CD4-positive, alpha-beta T cell (primary cell): ENCODE measurements at regions not wholly inside any gene's neighbourhood (a gene's known extent, or its start where the extent isn't known, plus 50 kb on each side); places are given as distances from the start of the nearest gene placed in this dataset.
A peak's percentile ranks its signal among the peaks of the same experiment; 100 is the strongest.

ENCODE experiments used
- ATAC-seq: fragments of 200-7000 bp; cut with Tn5 transposase; one replicate; pipeline ENCODE4 v1.10.0; 2022; ENCODE audit warnings: mild to moderate bottlenecking; ENCODE audit not compliant: poor library complexity
- CTCF ChIA-PET: fragments of 350-600 bp; sonication (Branson Sonifier 250); formaldehyde crosslinking; loops from one replicate; lab custom pipeline; 2021; ENCODE audit warnings: antibody characterized with exemption, inconsistent platforms; lab: Charles Lee
- POLR2A ChIA-PET: fragments of 350-600 bp; sonication (Branson Sonifier 250); formaldehyde crosslinking; loops from one replicate; lab custom pipeline; 2021; ENCODE audit warnings: antibody characterized with exemption, inconsistent platforms; lab: Charles Lee
- DNase-seq, 14 experiments: peaks; one replicate each; pipeline ENCODE4 v3.0.0-alpha.2; 2013 to 2020; ENCODE audit warnings: mixed read lengths in 2 of 14
- H3K27ac ChIP-seq, 2 donors: one replicate each; pipeline versions ENCODE4 v1.5.1 to v1.7.0; 2013; ENCODE audit warnings: low read length in 2 of 2, low read depth in 1 of 2, mild to moderate bottlenecking in 1 of 2
- H3K27me3 ChIP-seq, 2 experiments: 1 replicate in 1 of 2; 2 replicates in 1 of 2; pipeline versions ENCODE4 v1.6.1 to v1.7.0; 2013; ENCODE audit warnings: low read length in 2 of 2, control low read depth in 1 of 2, mild to moderate bottlenecking in 1 of 2, moderate library complexity in 1 of 2; ENCODE audit not compliant: insufficient read depth in 2 of 2, control insufficient read depth in 1 of 2
- H3K36me3 ChIP-seq: one replicate; pipeline ENCODE4 v1.6.1; 2013; ENCODE audit warnings: low read length, control low read depth; ENCODE audit not compliant: insufficient read depth
- H3K4me1 ChIP-seq: one replicate; pipeline ENCODE4 v1.6.1; 2013; ENCODE audit warnings: low read length, control low read depth; ENCODE audit not compliant: insufficient read depth
- H3K4me3 ChIP-seq: one replicate; pipeline ENCODE4 v1.5.1; 2013; ENCODE audit warnings: mild to moderate bottlenecking, low read length, moderate library complexity
- H3K9me3 ChIP-seq, 2 experiments: 1 replicate in 1 of 2; 2 replicates in 1 of 2; pipeline versions ENCODE4 v1.6.1 to v1.7.0; 2013; ENCODE audit warnings: low read length in 2 of 2, mild to moderate bottlenecking in 2 of 2, control low read depth in 1 of 2, moderate library complexity in 1 of 2; ENCODE audit not compliant: control insufficient read depth in 1 of 2, insufficient read depth in 1 of 2
- H3K27ac Mint-ChIP-seq: one replicate; pipeline ENCODE4 v1.8.0; 2020; ENCODE audit warnings: mixed read lengths
- H3K27me3 Mint-ChIP-seq: one replicate; pipeline ENCODE4 v1.8.0; 2021; ENCODE audit warnings: mixed read lengths
- H3K36me3 Mint-ChIP-seq: one replicate; pipeline ENCODE4 v1.8.0; 2021; ENCODE audit warnings: low read depth, mixed read lengths
- H3K4me1 Mint-ChIP-seq: one replicate; pipeline ENCODE4 v1.8.0; 2021; ENCODE audit warnings: low read depth, mixed read lengths
- H3K4me3 Mint-ChIP-seq: one replicate; pipeline ENCODE4 v1.8.0; 2020; ENCODE audit warnings: mild to moderate bottlenecking, mixed read lengths
- H3K9me3 Mint-ChIP-seq: one replicate; pipeline ENCODE4 v1.8.0; 2020; ENCODE audit warnings: mixed read lengths
- CTCF ChIP-seq: fragments of 200-600 bp; IDR thresholded peaks from one replicate; pipeline ENCODE4 v1.8.0; 2022; ENCODE audit warnings: antibody characterized with exemption, mild to moderate bottlenecking
- intact Hi-C, 2 experiments: fragments of 100-400 bp; cut with DNase I in 1 of 2; cut with micrococcal nuclease in 1 of 2; formaldehyde crosslinking; loops; one replicate each; pipeline versions ENCODE4 v1.15.1 to v1.9.0; 2023 to 2025; cut with DNase I, micrococcal nuclease

GRCh38 chr1:221440658-221441057, 301.2 kb downstream of the DUSP10 start:
- CTCF ChIA-PET: interaction anchor here (2.0 kb wide), 1 partner anchor 10 kb away, joined by 4 read pairs; no protein-coding TSS in a partner anchor
- no peak for TF ChIP-seq CTCF
- no peaks in the 10 kb centered on the region for H3K36me3 ChIP-seq
- H3K27ac Mint-ChIP-seq: no peak overlapping the region
- POLR2A ChIA-PET: no interaction called here
- DNase-seq: peak in 2 of 14 experiments; percentile 29 to 48
- H3K4me1 ChIP-seq: peaks cover 8% of the 10 kb centered on the region
- intact Hi-C loops: no loop called here
- no peak for ATAC-seq
- no peak overlapping the region for H3K4me3 Mint-ChIP-seq
- H3K9me3 ChIP-seq: no peaks in the 10 kb centered on the region
- no peaks in the 10 kb centered on the region for H3K27me3 ChIP-seq
- H3K27ac ChIP-seq: no peak overlapping the region
- H3K27me3 Mint-ChIP-seq: peaks cover 8% of the 10 kb centered on the region
- peaks cover 8% of the 10 kb centered on the region for H3K4me1 Mint-ChIP-seq
- H3K9me3 Mint-ChIP-seq: no peaks in the 10 kb centered on the region
- no peak overlapping the region for H3K4me3 ChIP-seq
- no peaks in the 10 kb centered on the region for H3K36me3 Mint-ChIP-seq

GRCh38 chr1:221442056-221442455, 299.8 kb downstream of the DUSP10 start:
- CTCF ChIA-PET: no interaction called here
- intact Hi-C loops: no loop called here
- Histone ChIP-seq H3K4me1 (peaks cover 8% of the 10 kb centered on the region), H3K27ac (no peak overlapping the region), H3K27me3 (no peaks in the 10 kb centered on the region), H3K4me3 (no peak overlapping the region), H3K9me3 (no peaks in the 10 kb centered on the region), H3K36me3 (no peaks in the 10 kb centered on the region)
- Mint-ChIP-seq H3K4me3 (no peak overlapping the region), H3K36me3 (no peaks in the 10 kb centered on the region), H3K4me1 (peaks cover 8% of the 10 kb centered on the region), H3K9me3 (no peaks in the 10 kb centered on the region), H3K27ac (no peak overlapping the region), H3K27me3 (peaks cover 13% of the 10 kb centered on the region)
- DNase-seq: no peak
- POLR2A ChIA-PET: no interaction called here
- TF ChIP-seq CTCF: no peak
- ATAC-seq: no peak

GRCh38 chr1:221444346-221444745, 297.5 kb downstream of the DUSP10 start:
- Histone ChIP-seq H3K27ac (no peak overlapping the region), H3K4me1 (peaks cover 8% of the 10 kb centered on the region), H3K4me3 (no peak overlapping the region), H3K36me3 (no peaks in the 10 kb centered on the region), H3K9me3 (no peaks in the 10 kb centered on the region), H3K27me3 (no peaks in the 10 kb centered on the region)
- Mint-ChIP-seq H3K4me3 (no peak overlapping the region), H3K9me3 (no peaks in the 10 kb centered on the region), H3K27ac (no peak overlapping the region), H3K4me1 (peaks cover 3% of the 10 kb centered on the region), H3K36me3 (no peaks in the 10 kb centered on the region), H3K27me3 (peaks cover 13% of the 10 kb centered on the region)
- intact Hi-C loops: no loop called here
- ATAC-seq: no peak
- DNase-seq: no peak
- POLR2A ChIA-PET: no interaction called here
- TF ChIP-seq CTCF: no peak
- CTCF ChIA-PET: no interaction called here
